ENCODE measurements at regions not wholly inside any gene's neighbourhood (a gene's known extent, or its start where the extent isn't known, plus 50 kb on each side); places are given as distances from the start of the nearest gene placed in this dataset.
"Not testable (repeated sequence)": the region's sequence is repeated elsewhere in the genome, so short reads cannot be mapped to it uniquely, and the experiment has no call there.

DNA sequence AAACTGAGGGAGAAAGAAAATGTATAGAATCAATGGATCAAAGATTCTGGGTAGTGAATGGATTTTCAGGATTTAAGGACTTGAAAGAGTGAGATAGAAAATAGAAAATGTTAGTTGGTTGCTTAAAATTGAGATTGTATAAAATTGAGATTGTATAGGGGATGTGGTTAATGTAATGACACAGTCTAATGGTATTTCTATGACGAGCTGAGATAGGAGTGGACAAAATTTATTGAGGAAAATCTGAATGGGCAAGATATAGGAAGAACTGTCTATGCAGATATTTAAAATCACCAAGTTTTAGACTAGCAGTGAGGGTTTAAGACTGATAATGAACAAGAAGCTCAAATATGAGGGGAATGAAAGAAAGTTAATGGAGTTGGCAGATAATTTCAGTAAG lies 406.6 kb downstream of the NYAP2 start:
- H3K27ac ChIP-seq, result no peak overlapping the region
- TF ChIP-seq, protein P1, sequence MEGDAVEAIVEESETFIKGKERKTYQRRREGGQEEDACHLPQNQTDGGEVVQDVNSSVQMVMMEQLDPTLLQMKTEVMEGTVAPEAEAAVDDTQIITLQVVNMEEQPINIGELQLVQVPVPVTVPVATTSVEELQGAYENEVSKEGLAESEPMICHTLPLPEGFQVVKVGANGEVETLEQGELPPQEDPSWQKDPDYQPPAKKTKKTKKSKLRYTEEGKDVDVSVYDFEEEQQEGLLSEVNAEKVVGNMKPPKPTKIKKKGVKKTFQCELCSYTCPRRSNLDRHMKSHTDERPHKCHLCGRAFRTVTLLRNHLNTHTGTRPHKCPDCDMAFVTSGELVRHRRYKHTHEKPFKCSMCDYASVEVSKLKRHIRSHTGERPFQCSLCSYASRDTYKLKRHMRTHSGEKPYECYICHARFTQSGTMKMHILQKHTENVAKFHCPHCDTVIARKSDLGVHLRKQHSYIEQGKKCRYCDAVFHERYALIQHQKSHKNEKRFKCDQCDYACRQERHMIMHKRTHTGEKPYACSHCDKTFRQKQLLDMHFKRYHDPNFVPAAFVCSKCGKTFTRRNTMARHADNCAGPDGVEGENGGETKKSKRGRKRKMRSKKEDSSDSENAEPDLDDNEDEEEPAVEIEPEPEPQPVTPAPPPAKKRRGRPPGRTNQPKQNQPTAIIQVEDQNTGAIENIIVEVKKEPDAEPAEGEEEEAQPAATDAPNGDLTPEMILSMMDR (IDR thresholded peaks at IDR 0.05), result no peak
- no peak for TF ChIP-seq POLR2A (IDR thresholded peaks at IDR 0.05)
- no peaks in the 10 kb centered on the region for H3K27me3 ChIP-seq
- no peaks in the 10 kb centered on the region for H3K9me3 ChIP-seq
- H3K36me3 ChIP-seq, result no peaks in the 10 kb centered on the region
- H3K4me1 ChIP-seq, result no peaks in the 10 kb centered on the region
- WGBS, 2 donors, result 76 to 86% methylated on average over 1 of the region's 1 CpG
- no peak overlapping the region for H3K4me3 ChIP-seq (replicated peaks in 1 of 3)
- intact Hi-C loops (cut with DNase I), result no loop called here
- no peak for DNase-seq

DNA sequence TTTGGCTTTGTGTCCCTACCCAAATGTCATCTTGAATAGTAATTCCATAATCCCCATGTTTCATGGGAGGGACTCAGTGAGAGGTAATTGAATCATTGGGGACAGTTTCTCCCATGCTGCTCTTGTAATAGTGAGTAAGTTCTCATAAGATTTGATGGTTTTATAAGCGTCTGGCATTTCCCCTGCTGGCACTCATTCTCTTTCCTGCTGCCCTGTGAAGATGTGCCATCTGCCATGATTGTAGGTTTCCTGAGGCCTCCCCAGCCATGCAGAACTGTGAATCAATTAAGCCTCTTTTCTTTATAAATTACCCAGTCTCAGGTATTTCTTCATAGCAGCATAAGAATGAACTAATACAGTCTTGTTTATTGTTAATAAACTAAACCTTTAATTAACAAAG lies 402.6 kb downstream of the NYAP2 start:
- WGBS, 2 donors, result 87 to 94% methylated on average over 1 of the region's 1 CpG

DNA sequence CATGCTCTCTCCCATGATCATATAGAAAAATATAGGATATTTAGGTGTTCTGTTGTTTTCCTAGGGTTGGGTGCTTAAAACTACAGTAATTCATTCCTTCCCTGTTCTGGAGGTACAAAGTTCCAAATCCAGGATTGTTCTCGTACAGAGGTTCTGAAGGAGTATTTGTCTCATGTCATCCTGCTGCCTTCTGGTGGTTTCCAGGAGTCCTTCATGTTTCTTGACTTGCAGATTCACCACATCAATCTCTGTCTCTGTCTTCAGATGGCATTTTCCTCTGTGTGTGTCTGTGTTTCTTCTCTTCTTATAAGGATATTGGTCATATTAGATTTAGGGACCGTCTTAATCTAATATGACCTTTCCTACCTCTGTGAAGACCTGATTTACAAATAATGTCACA lies 397.9 kb downstream of the NYAP2 start:
- no peaks in the 10 kb centered on the region for H3K27me3 ChIP-seq
- H3K4me3 ChIP-seq (replicated peaks in 1 of 3), result no peak overlapping the region
- no peaks in the 10 kb centered on the region for H3K9me3 ChIP-seq
- WGBS, 2 donors, result 78 to 84% methylated on average over 2 of the region's 2 CpGs
- H3K27ac ChIP-seq, result no peak overlapping the region
- no peaks in the 10 kb centered on the region for H3K36me3 ChIP-seq
- TF ChIP-seq, protein P1 (IDR thresholded peaks at IDR 0.05), result no peak
- no peak for TF ChIP-seq POLR2A (IDR thresholded peaks at IDR 0.05)
- no peaks in the 10 kb centered on the region for H3K4me1 ChIP-seq
- no peak for DNase-seq
- intact Hi-C loops (cut with DNase I), result no loop called here

More for the DNA sequence above, 402.6 kb downstream of the NYAP2 start:
- H3K4me3 ChIP-seq (replicated peaks in 1 of 3); H3K27ac ChIP-seq; intact Hi-C loops (cut with DNase I); H3K36me3 ChIP-seq; H3K27me3 ChIP-seq; H3K4me1 ChIP-seq; DNase-seq; H3K9me3 ChIP-seq: not testable (repeated sequence)

DNA sequence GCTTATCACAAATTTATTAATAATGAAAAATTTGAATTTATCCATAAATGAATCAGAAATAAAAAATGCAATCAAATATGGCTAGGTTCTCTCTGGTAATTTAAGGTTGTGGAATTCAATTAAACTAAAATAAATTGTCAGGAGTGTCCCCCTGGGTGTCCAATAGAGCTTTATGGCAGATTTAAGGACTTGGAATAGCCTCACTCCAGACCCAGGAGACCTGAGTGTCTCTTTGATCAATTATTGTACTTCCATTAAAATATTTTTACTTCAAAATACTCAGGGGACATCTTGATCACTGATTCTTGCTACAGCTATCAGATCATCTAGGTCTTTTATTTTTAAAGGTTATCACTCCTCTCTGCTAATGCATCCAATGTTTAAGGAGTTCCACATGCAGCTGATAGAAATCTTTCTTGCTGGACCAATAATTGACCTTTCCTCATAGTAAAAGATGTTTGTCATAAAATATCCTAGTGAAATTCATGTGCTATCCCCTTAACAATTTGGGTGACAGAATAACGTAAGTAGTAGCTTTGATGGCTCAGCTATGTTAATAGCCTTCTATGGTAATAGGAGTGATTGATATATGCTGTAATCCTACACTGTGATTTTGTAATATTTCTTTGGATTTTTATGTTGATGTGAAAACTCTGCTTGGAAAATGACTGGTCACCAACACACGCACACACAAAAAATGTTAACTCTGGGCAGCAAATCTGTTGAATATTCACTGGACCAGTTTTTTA lies 395.3 kb downstream of the NYAP2 start:
- Histone ChIP-seq H3K27me3 (no peaks in the 10 kb centered on the region), H3K4me3 (replicated peaks in 1 of 3) (no peak overlapping the region), H3K4me1 (no peaks in the 10 kb centered on the region), H3K36me3 (no peaks in the 10 kb centered on the region), H3K9me3 (no peaks in the 10 kb centered on the region), H3K27ac (no peak overlapping the region)
- 93 to 96% methylated on average over 2 of the region's 2 CpGs for WGBS, 2 donors
- no peak for TF ChIP-seq POLR2A (IDR thresholded peaks at IDR 0.05)
- TF ChIP-seq, protein P1 (IDR thresholded peaks at IDR 0.05), result no peak
- DNase-seq, result no peak
- intact Hi-C loops (cut with DNase I), result no loop called here

DNA sequence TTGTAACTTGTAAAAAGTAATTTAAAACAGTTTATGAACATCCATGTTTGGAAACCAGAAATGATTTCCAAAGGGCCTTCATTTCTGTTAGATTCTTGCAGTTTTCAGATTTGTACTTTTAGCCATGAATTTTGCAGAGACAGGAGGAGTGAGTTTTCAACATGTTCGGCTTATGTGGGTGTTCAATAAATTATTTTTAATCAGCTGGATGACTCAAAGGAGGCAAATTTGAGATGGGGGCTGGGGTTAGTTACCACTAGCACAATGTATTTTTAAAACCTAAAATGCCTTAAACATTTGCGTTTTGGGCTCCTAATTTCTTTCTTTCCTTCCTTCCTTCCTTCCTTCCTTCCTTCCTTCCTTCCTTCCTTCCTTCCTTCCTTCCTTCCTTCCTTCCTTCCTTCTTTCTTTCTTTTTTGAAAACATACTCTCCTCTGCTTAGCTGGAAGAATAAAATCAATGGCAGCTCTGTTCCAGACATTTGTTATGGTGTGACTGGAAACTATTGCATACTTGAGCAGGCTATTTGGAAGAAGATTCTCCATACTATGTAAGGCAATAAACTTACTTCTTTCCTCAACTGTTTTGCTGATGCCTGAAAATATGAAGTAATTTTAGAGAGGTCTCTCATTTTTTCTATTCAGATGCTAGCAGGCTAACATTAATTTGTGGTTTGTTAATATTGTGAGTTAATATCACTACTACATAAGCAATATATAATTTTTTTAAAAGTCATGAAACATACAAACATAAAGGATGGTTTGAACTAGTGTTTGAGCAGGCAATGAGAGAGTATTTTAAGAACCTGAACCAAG lies 394.4 kb downstream of the NYAP2 start:
- intact Hi-C loops (cut with DNase I), result no loop called here
- Histone ChIP-seq H3K9me3 (no peaks in the 10 kb centered on the region), H3K27ac (no peak overlapping the region), H3K36me3 (no peaks in the 10 kb centered on the region), H3K4me1 (no peaks in the 10 kb centered on the region), H3K4me3 (replicated peaks in 1 of 3) (no peak overlapping the region), H3K27me3 (no peaks in the 10 kb centered on the region)
- TF ChIP-seq, protein P1 (IDR thresholded peaks at IDR 0.05), result no peak
- no peak for TF ChIP-seq POLR2A (IDR thresholded peaks at IDR 0.05)
- 75% methylated on average over 2 of the region's 2 CpGs for whole genome bisulfite sequencing, 2 donors
- no peak for DNase-seq
